ENCODE measurements at regions not wholly inside any gene's neighbourhood (a gene's known extent, or its start where the extent isn't known, plus 50 kb on each side); places are given as distances from the start of the nearest gene placed in this dataset.

- TF ChIP-seq, protein P1, sequence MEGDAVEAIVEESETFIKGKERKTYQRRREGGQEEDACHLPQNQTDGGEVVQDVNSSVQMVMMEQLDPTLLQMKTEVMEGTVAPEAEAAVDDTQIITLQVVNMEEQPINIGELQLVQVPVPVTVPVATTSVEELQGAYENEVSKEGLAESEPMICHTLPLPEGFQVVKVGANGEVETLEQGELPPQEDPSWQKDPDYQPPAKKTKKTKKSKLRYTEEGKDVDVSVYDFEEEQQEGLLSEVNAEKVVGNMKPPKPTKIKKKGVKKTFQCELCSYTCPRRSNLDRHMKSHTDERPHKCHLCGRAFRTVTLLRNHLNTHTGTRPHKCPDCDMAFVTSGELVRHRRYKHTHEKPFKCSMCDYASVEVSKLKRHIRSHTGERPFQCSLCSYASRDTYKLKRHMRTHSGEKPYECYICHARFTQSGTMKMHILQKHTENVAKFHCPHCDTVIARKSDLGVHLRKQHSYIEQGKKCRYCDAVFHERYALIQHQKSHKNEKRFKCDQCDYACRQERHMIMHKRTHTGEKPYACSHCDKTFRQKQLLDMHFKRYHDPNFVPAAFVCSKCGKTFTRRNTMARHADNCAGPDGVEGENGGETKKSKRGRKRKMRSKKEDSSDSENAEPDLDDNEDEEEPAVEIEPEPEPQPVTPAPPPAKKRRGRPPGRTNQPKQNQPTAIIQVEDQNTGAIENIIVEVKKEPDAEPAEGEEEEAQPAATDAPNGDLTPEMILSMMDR (conservative IDR thresholded peaks at IDR 0.05; ENCODE audit: low read depth, low read length), result no peak
- TF ChIP-seq EZH2 (IDR thresholded peaks at IDR 0.05; ENCODE audit: low read length, unreplicated experiment), result no peak
- TF ChIP-seq EZH2phosphoT487 (IDR thresholded peaks at IDR 0.05; ENCODE audit: borderline replicate concordance, low read length), result no peak
Observed at GRCh38 chr17:26773189-26774188, 520.4 kb upstream of the WSB1 start.

All from PC-3 (cell line).